ENCODE measurements at regions not wholly inside any gene's neighbourhood (a gene's known extent, or its start where the extent isn't known, plus 50 kb on each side); places are given as distances from the start of the nearest gene placed in this dataset.

DNA sequence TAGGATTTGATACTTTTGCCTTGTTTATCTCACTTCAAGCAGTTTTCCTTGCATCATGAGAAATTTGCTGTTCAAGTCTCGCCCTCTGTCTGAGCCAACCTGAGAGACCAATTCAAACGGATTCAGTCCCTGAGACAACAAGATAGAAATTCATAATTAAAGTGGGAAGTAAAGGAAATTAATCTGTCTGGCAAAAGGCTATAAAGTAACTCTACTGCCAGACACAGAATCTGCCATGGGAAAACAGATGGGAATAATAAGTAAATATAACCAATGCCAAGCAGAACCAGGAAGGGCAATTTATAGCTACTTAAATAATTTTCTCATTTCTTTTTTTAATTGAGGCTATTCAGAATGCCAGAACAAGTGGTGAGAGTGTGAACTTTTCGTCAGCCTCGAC lies 239.6 kb downstream of the TFAP2C start:
- Histone ChIP-seq H3K9me3 (ENCODE audit: low read length) (no peaks in the 10 kb centered on the region), H3K27ac (ENCODE audit: low read length) (no peak overlapping the region), H2AFZ (ENCODE audit: low read depth, low read length) (no peak overlapping the region), H3K36me3 (ENCODE audit: insufficient read depth, low read length) (no peaks in the 10 kb centered on the region), H3K4me2 (ENCODE audit: low read length) (no peak overlapping the region), H3K27me3 (ENCODE audit: insufficient read depth, low read depth, low read length) (no peaks in the 10 kb centered on the region), H3K9me2 (ENCODE audit: insufficient read depth, low read length) (no peaks in the 10 kb centered on the region), H3K4me3 (ENCODE audit: low read length) (no peak overlapping the region), H4K20me1 (ENCODE audit: insufficient read depth) (no peaks in the 10 kb centered on the region), H3F3A (ENCODE audit: insufficient read depth, low read length, poor library complexity, severe bottlenecking) (no peaks in the 10 kb centered on the region), H3K9ac (ENCODE audit: low read length) (no peak overlapping the region), H3K79me2 (replicated peaks; ENCODE audit: insufficient read depth, low read length) (no peaks in the 10 kb centered on the region)
- no peak for TF ChIP-seq TAF1 (IDR thresholded peaks at IDR 0.05; ENCODE audit: low read depth)
- TF ChIP-seq SMC3 (conservative IDR thresholded peaks at IDR 0.05; ENCODE audit: poor library complexity): no peak
- no peak for TF ChIP-seq EP300 (conservative IDR thresholded peaks at IDR 0.05; ENCODE audit: poor library complexity, severe bottlenecking)
- TF ChIP-seq RAD21 (conservative IDR thresholded peaks at IDR 0.05): no peak
- TF ChIP-seq EZH2 (IDR thresholded peaks at IDR 0.05; ENCODE audit: borderline replicate concordance, insufficient read depth, low read length, poor library complexity, severe bottlenecking): no peak
- no peak for TF ChIP-seq CTCF (IDR thresholded peaks at IDR 0.05; ENCODE audit: poor library complexity, severe bottlenecking)
- TF ChIP-seq, protein P1, sequence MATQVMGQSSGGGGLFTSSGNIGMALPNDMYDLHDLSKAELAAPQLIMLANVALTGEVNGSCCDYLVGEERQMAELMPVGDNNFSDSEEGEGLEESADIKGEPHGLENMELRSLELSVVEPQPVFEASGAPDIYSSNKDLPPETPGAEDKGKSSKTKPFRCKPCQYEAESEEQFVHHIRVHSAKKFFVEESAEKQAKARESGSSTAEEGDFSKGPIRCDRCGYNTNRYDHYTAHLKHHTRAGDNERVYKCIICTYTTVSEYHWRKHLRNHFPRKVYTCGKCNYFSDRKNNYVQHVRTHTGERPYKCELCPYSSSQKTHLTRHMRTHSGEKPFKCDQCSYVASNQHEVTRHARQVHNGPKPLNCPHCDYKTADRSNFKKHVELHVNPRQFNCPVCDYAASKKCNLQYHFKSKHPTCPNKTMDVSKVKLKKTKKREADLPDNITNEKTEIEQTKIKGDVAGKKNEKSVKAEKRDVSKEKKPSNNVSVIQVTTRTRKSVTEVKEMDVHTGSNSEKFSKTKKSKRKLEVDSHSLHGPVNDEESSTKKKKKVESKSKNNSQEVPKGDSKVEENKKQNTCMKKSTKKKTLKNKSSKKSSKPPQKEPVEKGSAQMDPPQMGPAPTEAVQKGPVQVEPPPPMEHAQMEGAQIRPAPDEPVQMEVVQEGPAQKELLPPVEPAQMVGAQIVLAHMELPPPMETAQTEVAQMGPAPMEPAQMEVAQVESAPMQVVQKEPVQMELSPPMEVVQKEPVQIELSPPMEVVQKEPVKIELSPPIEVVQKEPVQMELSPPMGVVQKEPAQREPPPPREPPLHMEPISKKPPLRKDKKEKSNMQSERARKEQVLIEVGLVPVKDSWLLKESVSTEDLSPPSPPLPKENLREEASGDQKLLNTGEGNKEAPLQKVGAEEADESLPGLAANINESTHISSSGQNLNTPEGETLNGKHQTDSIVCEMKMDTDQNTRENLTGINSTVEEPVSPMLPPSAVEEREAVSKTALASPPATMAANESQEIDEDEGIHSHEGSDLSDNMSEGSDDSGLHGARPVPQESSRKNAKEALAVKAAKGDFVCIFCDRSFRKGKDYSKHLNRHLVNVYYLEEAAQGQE (IDR thresholded peaks at IDR 0.05; ENCODE audit: borderline replicate concordance): no peak
- TF ChIP-seq MXI1 (conservative IDR thresholded peaks at IDR 0.05; ENCODE audit: poor library complexity, severe bottlenecking): no peak
- TF ChIP-seq POLR2AphosphoS5 (IDR thresholded peaks at IDR 0.05): no peak

- no peak overlapping the region for H3K27ac ChIP-seq (ENCODE audit: low read length)
- no peaks in the 10 kb centered on the region for H4K20me1 ChIP-seq (ENCODE audit: insufficient read depth)
- no peaks in the 10 kb centered on the region for H3K79me2 ChIP-seq (replicated peaks; ENCODE audit: insufficient read depth, low read length)
- no peak overlapping the region for H3K4me2 ChIP-seq (ENCODE audit: low read length)
- H3F3A ChIP-seq (ENCODE audit: insufficient read depth, low read length, poor library complexity, severe bottlenecking): no peaks in the 10 kb centered on the region
- H2AFZ ChIP-seq (ENCODE audit: low read depth, low read length): no peak overlapping the region
- H3K9ac ChIP-seq (ENCODE audit: low read length): no peak overlapping the region
- H3K27me3 ChIP-seq (ENCODE audit: insufficient read depth, low read depth, low read length): no peaks in the 10 kb centered on the region
- TF ChIP-seq RAD21 (conservative IDR thresholded peaks at IDR 0.05) (no peak), POLR2AphosphoS5 (IDR thresholded peaks at IDR 0.05) (no peak), EZH2 (IDR thresholded peaks at IDR 0.05; ENCODE audit: borderline replicate concordance, insufficient read depth, low read length, poor library complexity, severe bottlenecking) (no peak), SMC3 (conservative IDR thresholded peaks at IDR 0.05; ENCODE audit: poor library complexity) (no peak), CTCF (IDR thresholded peaks at IDR 0.05; ENCODE audit: poor library complexity, severe bottlenecking) (no peak), MXI1 (conservative IDR thresholded peaks at IDR 0.05; ENCODE audit: poor library complexity, severe bottlenecking) (no peak), EP300 (conservative IDR thresholded peaks at IDR 0.05; ENCODE audit: poor library complexity, severe bottlenecking) (no peak), TAF1 (IDR thresholded peaks at IDR 0.05; ENCODE audit: low read depth) (no peak)
- TF ChIP-seq, protein P1 (IDR thresholded peaks at IDR 0.05; ENCODE audit: borderline replicate concordance): no peak
- H3K4me3 ChIP-seq (ENCODE audit: low read length): no peak overlapping the region
- no peaks in the 10 kb centered on the region for H3K36me3 ChIP-seq (ENCODE audit: insufficient read depth, low read length)
- no peaks in the 10 kb centered on the region for H3K9me2 ChIP-seq (ENCODE audit: insufficient read depth, low read length)
- no peaks in the 10 kb centered on the region for H3K9me3 ChIP-seq (ENCODE audit: low read length)
Measured at GRCh38 chr20:56870271-56870670, 241.2 kb downstream of the TFAP2C start.
